ENCODE measurements at regions not wholly inside any gene's neighbourhood (a gene's known extent, or its start where the extent isn't known, plus 50 kb on each side); places are given as distances from the start of the nearest gene placed in this dataset.

DNA sequence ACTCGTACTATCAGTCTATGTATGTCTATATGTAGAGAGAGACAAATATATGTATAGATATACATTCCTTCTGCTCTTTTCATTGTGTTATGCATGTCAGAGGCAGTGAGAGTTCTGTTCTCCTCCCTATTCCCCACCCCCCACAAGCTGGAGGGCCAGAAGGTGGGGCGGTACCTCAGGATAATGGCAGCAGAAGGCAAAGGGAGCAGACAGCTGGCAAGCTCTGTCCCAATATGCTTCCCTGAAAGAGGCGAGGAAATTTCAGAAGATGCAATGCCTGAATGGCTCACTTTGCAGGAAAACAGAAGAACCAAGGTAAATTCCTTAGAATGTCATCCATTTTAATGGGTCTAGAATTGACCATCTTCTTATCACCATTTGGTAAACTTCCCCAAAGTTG, 114.4 kb downstream of the NAA11 start:
- H3K9me3 Mint-ChIP-seq: peaks cover 6% of the 10 kb centered on the region
- no peak overlapping the region for H3K4me3 Mint-ChIP-seq
- no peak overlapping the region for H3K27ac Mint-ChIP-seq
- TF ChIP-seq, protein P1, sequence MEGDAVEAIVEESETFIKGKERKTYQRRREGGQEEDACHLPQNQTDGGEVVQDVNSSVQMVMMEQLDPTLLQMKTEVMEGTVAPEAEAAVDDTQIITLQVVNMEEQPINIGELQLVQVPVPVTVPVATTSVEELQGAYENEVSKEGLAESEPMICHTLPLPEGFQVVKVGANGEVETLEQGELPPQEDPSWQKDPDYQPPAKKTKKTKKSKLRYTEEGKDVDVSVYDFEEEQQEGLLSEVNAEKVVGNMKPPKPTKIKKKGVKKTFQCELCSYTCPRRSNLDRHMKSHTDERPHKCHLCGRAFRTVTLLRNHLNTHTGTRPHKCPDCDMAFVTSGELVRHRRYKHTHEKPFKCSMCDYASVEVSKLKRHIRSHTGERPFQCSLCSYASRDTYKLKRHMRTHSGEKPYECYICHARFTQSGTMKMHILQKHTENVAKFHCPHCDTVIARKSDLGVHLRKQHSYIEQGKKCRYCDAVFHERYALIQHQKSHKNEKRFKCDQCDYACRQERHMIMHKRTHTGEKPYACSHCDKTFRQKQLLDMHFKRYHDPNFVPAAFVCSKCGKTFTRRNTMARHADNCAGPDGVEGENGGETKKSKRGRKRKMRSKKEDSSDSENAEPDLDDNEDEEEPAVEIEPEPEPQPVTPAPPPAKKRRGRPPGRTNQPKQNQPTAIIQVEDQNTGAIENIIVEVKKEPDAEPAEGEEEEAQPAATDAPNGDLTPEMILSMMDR (conservative IDR thresholded peaks at IDR 0.05): no peak
- no peaks in the 10 kb centered on the region for H3K36me3 Mint-ChIP-seq
- no peaks in the 10 kb centered on the region for H3K27me3 Mint-ChIP-seq
- peaks cover 7% of the 10 kb centered on the region for H3K4me1 Mint-ChIP-seq (ENCODE audit: unreplicated experiment)
- no peak for DNase-seq (ENCODE audit: extremely low spot score, unreplicated experiment)

DNA sequence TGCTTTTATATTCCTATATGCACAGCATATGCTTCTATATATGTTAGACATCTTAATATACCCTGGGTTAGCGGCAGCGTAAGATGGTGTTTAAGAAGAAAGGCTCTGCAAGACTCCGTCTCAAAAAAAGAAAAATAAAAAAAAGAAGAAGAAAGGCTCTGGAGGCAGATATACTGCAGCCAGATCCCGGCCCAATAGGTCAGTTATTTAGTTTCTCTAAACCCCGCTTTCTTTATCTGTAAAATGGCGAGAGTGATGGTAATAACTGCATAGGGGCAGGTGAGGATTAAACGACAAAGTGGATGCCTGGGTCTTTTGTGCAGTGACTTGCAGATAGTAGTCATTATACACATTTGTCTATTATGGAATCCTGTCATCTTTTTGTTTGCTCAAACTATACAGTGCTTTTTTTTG, 115.2 kb downstream of the NAA11 start:
- Mint-ChIP-seq H3K4me3 (no peak overlapping the region), H3K27me3 (no peaks in the 10 kb centered on the region), H3K9me3 (peaks cover 6% of the 10 kb centered on the region), H3K27ac (no peak overlapping the region), H3K36me3 (no peaks in the 10 kb centered on the region), H3K4me1 (ENCODE audit: unreplicated experiment) (peaks cover 7% of the 10 kb centered on the region)
- TF ChIP-seq, protein P1 (conservative IDR thresholded peaks at IDR 0.05): no peak
- no peak for DNase-seq (ENCODE audit: extremely low spot score, unreplicated experiment)

DNA sequence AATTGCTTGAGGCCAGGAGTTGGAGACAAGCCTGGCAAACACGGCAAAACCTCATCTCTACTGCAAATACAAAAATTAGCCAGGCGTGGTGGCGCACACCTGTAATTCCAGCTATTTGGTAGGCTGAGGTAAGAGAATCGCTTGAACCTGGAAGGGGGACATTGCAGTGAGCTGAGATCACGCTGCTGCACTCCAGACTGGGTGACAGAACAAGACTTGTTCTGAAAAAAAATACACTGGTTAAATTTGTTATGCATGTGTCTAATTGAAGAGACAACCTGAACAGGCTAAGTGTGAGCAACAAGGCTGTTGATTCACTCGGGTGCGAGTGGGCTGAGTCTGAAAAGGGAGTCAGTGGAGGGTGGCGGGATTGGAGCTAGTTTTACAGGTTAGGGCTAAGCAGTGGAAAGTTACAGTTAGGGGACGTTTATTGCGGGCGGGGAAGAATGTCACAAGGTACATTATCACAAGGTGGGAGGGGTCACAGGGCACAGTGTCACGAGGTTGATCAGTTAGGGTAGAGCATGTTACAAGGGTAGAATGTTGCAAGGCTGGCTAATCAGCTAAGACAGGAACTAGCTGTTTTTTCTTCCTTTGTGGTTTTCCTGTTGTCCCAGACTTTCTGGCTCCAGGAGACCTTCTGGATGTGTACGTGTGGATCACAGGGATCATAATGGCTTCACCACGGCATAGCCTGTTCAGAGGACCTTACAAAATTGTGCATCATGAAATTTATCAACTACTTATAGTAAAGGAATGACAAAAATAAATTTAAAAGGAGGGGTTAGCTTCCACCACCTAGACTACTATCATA, 115.8 kb downstream of the NAA11 start:
- Mint-ChIP-seq H3K9me3 (peaks cover 8% of the 10 kb centered on the region), H3K4me1 (ENCODE audit: unreplicated experiment) (peaks cover 7% of the 10 kb centered on the region), H3K4me3 (peak overlapping the region; percentile 4), H3K36me3 (no peaks in the 10 kb centered on the region), H3K27ac (peak overlapping the region; percentile 73), H3K27me3 (no peaks in the 10 kb centered on the region)
- TF ChIP-seq, protein P1 (conservative IDR thresholded peaks at IDR 0.05): no peak
- no peak for DNase-seq (ENCODE audit: extremely low spot score, unreplicated experiment)

DNA sequence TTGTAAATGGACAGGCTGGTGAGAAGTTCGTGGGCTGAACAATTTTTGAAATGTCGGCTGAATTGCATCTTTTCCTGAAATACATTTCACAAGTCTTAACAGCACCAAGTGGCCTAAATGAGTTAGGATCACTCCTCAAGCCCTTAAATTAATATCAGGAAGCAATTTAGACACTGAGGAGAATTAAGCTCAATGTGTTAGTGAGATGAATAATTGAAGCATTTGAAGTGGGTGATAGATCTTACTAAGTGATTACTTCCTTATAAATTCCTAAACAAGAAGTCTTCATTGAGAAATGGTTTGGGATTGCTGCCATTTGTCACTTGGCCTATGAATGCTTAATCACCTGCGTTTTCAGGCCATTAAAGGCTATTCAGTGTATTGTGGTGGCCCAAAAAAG, 116.8 kb downstream of the NAA11 start:
- Mint-ChIP-seq H3K36me3 (no peaks in the 10 kb centered on the region), H3K4me1 (ENCODE audit: unreplicated experiment) (peaks cover 7% of the 10 kb centered on the region), H3K9me3 (peaks cover 10% of the 10 kb centered on the region), H3K4me3 (no peak overlapping the region), H3K27me3 (no peaks in the 10 kb centered on the region), H3K27ac (no peak overlapping the region)
- TF ChIP-seq, protein P1 (conservative IDR thresholded peaks at IDR 0.05): no peak
- DNase-seq (ENCODE audit: extremely low spot score, unreplicated experiment): no peak

DNA sequence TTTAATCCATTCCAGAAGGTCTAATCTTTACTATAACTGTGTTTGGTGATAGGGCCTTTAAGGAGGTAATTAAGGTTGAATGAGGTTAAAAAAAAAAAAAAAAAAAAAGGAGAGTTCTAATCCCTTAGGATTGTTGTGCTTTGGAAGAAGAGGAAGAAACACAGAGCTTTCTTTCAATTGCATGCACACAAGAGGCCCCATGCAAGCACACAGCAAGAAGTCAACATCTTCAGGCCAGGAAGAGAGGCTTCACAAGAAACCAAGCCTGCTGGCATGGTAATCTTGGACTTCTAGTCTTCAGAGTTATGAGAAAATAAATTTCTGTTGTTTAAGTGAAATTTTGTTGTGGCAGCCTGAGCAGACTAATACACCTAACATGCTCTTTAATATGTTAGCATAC, 118.6 kb downstream of the NAA11 start:
- H3K27me3 Mint-ChIP-seq: no peaks in the 10 kb centered on the region
- H3K9me3 Mint-ChIP-seq: peaks cover 10% of the 10 kb centered on the region
- no peak for DNase-seq (ENCODE audit: extremely low spot score, unreplicated experiment)
- H3K27ac Mint-ChIP-seq: no peak overlapping the region
- H3K4me1 Mint-ChIP-seq (ENCODE audit: unreplicated experiment): peaks cover 7% of the 10 kb centered on the region
- TF ChIP-seq, protein P1 (conservative IDR thresholded peaks at IDR 0.05): no peak
- no peak overlapping the region for H3K4me3 Mint-ChIP-seq
- H3K36me3 Mint-ChIP-seq: no peaks in the 10 kb centered on the region
